Heart left ventricle (tissue), 13 donors: ENCODE measurements at regions not wholly inside any gene's neighbourhood (a gene's known extent, or its start where the extent isn't known, plus 50 kb on each side); places are given as distances from the start of the nearest gene placed in this dataset.

Source experiments
- CTCF ChIP-seq, 12 donors: fragments of 200-600 bp; sonication (generic) in 4 of 12; IDR thresholded peaks; one replicate each; pipeline versions ENCODE4 v1.5.0 to v1.8.0; 2018 to 2022; ENCODE audit warnings: antibody characterized with exemption in 12 of 12, mild to moderate bottlenecking in 5 of 12
- POLR2A ChIP-seq, 2 donors: fragments of 450-650 bp; IDR thresholded peaks; one replicate each; pipeline ENCODE4 v1.6.1; 2017; ENCODE audit warnings: antibody characterized with exemption in 2 of 2, mild to moderate bottlenecking in 2 of 2, moderate library complexity in 2 of 2
- donor health status: ischemic (EF 13 %, LVEDD 7.1; RV severe dilation, severe dysfunction).
- donor health status: DM: no; HTN: yes; CAD: no.
- donor health status: DM: no; HTN: no; CAD: no.
- donor health status: ischemic (EF 25% LVEDD 6.9; RV normal size, moderate dysfunction).
- donor health status: ischemic (EF 25% LVEDD 5.7; RV mildly dilated, moderate dysfunction).
- donor health status: ischemic (EF 35%, LVEDD 5.7; RV mildly dilated, moderate dysfunction).
- donor health status: nonischemic (EF 11% LVEDD 7.7; RV severe dilation, severe dysfunction).
- donor health status: DM: yes; HTN: yes; CAD: no.
- donor health status: PGD.
- donor health status: ischemic (EF 29% LVEDD 5.4; RV normal size, mild dysfunction).
- donor health status: nonischemic (EF 23%, LVEDD 6.1; RV moderate dilation, normal function).

- TF ChIP-seq CTCF (IDR thresholded peaks at IDR 0.05) (no peak), POLR2A (IDR thresholded peaks at IDR 0.05) (no peak)
Observed at GRCh38 chr9:93862877-93863545, 92.1 kb downstream of the BARX1 start.
